SK-MEL-5 (cell line): ENCODE measurements at regions not wholly inside any gene's neighbourhood (a gene's known extent, or its start where the extent isn't known, plus 50 kb on each side); places are given as distances from the start of the nearest gene placed in this dataset.
"Not testable (repeated sequence)": the region's sequence is repeated elsewhere in the genome, so short reads cannot be mapped to it uniquely, and the experiment has no call there.

Experiments
- DNase-seq: peaks from one replicate; pipeline ENCODE4 v3.0.0-alpha.2; 2016; ENCODE audit warnings: low read depth, low spot score
- in situ Hi-C: cut with HindIII; loops from 2 replicates; pipeline ENCODE4 v1.10.0; 2016; ENCODE audit warnings: low sequenced_read_pairs, high pct_unique_total_duplicates, low pct_unique_long_range_greater_than_20kb

GRCh38 chr2:75432761-75433361 lies 127.9 kb downstream of the EVA1A start:
- in situ Hi-C loops, result no loop called here
- DNase-seq, result no peak

DNA sequence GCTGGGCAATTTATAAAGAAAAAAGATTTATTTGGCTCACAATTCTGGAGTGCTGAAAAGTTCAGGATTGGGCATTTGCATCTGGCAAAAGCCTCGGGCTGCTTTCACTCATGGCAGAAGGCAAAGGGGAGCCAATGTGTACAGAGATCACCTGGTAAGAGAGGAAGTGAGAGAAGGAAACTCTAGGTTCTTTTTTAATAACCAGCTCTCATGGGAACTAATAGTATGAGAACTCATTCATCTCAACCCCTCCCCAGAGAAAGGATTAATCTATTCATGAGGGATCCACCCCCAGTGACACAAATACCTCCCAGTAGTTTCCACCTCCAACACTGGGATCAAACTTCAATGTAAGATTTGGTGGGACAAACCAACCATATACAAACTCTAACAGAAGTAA lies 129.0 kb downstream of the EVA1A start:
- no peak for DNase-seq
- in situ Hi-C loops, result no loop called here

DNA sequence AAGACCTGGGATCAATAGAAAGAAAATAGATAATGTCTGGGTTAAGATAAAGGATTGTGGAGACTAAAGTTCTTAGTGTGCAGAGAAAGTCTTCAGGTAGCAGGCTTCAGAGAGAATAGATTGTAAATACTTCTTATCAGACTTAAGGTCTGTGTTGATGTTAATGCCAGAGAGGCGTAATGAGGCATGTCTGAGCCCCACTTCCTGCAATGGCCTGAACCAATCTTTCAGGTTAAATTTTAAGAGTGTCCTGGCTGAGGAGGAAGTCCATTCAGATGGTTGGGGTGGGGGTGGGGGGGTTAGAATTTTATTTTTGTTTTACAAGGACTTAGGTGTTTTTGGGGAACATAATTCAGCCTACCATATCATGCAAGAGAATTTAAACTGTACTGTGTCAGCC lies 129.5 kb downstream of the EVA1A start:
- in situ Hi-C loops, result no loop called here

GRCh38 chr2:75430449-75430848 lies 130.3 kb downstream of the EVA1A start:
- DNase-seq, in situ Hi-C loops: not testable (repeated sequence)

More for the DNA sequence above, 129.5 kb downstream of the EVA1A start:
- no peak for DNase-seq

DNA sequence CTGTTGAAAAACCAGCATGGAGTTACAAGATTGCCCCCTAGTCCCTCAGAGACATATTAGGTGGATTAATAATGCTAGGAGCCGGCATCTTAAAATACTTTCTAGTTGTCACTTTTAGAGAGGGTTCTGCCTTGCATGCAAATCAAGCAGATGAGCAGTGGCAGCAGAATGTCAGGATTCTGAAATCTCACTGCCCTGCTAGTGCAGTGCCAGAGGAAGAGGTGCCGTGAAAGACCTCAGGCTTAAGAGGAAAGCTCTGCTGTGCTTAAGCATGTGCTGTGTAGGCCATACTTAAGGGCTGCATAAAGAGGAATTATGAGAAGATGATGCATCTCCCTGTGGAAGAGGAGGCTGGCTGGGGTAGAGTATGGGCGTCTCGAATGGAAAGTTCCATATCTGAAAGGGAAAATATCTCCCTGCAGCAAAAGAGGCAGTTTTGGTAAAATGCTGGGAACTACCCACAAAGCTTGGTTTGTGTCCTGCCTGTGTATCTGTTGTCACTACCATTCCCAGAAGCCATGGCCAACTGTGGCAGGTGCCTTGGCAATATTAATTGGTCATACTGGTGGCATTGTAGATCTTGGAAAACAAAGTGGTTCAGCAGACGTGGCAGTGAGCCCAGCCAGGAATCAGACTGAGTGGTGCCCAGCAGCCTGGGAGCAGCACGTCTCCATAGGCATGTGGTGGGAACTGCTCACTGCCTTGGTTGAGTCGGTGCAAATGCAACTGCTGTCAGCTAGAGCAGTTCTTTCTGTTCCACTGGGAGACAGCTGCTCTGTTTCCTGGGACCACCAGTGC lies 131.9 kb downstream of the EVA1A start:
- in situ Hi-C loops, result no loop called here
- DNase-seq, result no peak

GRCh38 chr2:75428060-75428459 lies 132.7 kb downstream of the EVA1A start:
- DNase-seq, result no peak

GRCh38 chr2:75424936-75425619 lies 135.7 kb downstream of the EVA1A start:
- in situ Hi-C loops, result no loop called here
- DNase-seq, result peak; percentile 33

More at GRCh38 chr2:75428060-75428459, 132.7 kb downstream of the EVA1A start:
- in situ Hi-C loops, result no loop called here

- in situ Hi-C loops, result no loop called here
- DNase-seq, result no peak
Observed at GRCh38 chr2:75421986-75422385, 138.8 kb downstream of the EVA1A start.

DNA sequence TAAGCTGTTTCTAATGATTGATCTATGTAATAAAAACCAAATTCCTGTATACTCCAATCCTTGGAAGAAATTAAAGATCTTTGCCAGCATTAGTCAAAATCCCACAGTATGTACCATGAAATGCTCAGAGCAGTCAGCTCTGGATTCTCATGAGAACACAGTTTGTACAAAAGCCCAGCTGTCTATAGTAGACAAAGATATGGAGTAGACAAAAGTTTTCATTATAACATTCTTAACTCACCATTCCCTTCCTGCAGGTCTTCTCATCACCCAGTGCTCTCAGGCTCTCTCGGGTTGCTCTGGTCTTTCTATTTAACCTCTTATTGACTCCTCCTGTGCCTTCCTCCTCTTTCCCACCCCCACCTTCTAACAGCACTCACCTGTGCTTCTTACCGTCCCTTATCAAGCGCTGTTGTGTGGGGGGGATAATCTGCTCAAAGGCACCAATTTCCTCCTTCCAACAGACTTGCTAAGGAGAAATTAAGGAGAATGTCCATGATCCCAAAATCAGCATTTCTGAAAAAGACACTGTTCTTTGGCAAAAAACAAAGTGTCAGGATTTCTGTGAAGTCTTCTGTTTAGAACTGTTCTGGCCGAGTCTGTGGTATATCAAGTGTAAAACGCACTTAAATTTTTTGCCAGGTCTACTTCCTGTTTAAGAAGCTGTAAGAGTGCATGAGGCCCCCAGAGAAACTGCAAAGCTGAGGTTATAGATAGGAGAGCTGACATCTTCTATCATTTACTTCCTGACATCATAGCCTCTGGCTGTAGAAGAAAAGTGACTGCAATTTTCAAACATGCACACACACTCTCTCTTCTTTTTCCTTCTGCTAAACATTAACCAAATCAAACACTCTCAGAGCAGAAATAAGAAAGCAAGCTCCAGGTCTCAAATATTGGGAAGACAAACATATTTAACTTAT lies 144.1 kb downstream of the EVA1A start:
- DNase-seq, result no peak
- in situ Hi-C loops, result no loop called here

GRCh38 chr2:75415731-75416130 lies 145.0 kb downstream of the EVA1A start:
- no peak for DNase-seq
- in situ Hi-C loops, result no loop called here

DNA sequence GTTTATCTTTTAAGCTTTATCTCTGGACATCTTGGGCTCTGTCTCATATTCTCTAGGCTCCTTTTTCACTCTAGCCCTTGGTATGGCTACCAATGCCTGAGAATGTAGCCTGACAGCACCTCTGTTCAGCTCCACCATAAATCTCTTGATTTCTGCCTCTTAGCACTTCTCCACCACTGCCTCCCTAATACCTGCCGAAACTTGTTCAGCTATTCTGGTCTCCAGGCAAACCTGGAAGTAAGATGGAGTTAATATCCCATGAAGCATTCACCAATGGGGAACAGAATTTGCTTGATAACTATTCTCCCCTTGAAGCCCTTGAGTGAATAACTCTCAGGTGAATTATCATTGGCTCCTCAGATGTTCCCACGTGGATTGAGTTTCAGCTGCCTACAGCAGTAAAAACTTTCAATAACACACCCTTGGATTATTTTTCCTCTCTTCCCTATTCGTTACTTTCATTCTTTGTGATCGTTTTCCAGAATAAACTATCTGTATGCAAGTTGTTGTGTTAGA lies 145.6 kb downstream of the EVA1A start:
- DNase-seq, result no peak
- in situ Hi-C loops, result no loop called here

DNA sequence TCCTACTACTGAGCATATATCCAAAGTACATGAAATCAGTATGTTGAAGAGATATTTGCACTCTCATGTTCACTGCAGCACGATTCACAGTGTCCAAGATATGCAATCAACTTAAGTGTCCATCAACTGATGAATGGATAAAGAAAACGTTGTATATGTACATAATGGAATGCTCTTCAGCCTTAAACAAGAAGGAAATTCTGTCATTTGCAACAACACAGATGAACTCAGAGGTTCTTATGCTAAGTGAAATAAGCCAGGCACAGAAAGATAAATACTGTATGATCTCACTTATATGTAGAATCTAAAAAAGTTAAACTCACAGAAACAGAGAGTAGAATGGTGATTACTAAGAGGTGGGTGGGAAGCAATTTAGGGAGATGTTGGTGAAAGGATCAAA lies 149.2 kb downstream of the EVA1A start:
- DNase-seq, result no peak
- in situ Hi-C loops, result no loop called here

GRCh38 chr2:75410702-75411101 lies 150.0 kb downstream of the EVA1A start:
- in situ Hi-C loops, result no loop called here
- DNase-seq, result no peak

DNA sequence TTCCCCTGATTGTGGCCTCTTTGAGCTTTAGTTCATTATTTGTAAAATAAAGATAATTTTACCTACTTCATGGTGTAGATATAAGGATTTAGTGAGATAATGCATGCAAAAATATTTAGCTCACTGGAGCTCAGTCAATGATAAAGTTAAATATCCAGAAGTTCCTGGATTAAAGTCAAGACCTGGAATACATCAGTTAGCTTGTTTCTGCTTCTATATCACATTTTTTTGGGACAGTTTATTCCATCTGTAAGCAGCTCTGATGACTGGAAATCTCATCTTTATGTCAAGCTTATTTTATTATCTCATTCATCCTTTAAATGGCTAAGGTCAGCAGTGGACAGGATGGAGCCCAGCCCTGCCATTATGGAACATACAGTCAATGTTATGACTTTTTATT lies 152.0 kb downstream of the EVA1A start:
- in situ Hi-C loops, result no loop called here
- DNase-seq, result no peak

- DNase-seq, result no peak
- in situ Hi-C loops, result no loop called here
Observed at GRCh38 chr2:75407038-75407530, 153.7 kb downstream of the EVA1A start.

GRCh38 chr2:75406131-75406581 lies 154.6 kb downstream of the EVA1A start:
- no peak for DNase-seq
- in situ Hi-C loops, result no loop called here

DNA sequence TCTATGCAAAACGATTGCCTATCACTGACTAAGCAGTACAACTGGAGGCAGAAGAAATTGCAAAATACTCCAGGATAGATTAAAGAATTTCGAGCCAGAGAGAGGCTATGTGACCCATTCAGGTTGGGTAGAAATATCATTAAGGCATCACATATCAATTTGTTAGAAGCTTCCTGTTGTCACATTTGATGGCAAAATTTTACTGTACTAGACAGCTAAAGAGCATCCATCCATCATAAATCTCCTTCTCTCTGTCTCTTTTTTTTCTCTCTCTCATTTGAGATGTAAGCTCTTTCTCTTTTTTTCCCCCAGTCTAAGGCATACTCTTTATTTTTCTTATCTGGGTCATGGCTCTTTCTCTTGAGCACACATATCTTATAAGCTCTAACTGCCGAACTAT lies 155.7 kb downstream of the EVA1A start:
- in situ Hi-C loops, result no loop called here
- DNase-seq, result no peak
